ENCODE measurements at regions not wholly inside any gene's neighbourhood (a gene's known extent, or its start where the extent isn't known, plus 50 kb on each side); places are given as distances from the start of the nearest gene placed in this dataset.

GRCh38 chr14:49206828-49207227 lies 379.4 kb downstream of the RPS29 start:
- no peak for TF ChIP-seq CTCF (IDR thresholded peaks at IDR 0.05)
- no peak for TF ChIP-seq POLR2A (IDR thresholded peaks at IDR 0.05)
